DMS153 (cell line): ENCODE measurements at regions not wholly inside any gene's neighbourhood (a gene's known extent, or its start where the extent isn't known, plus 50 kb on each side); places are given as distances from the start of the nearest gene placed in this dataset.

Source experiments
- DNase-seq: peaks from one replicate; lab custom pipeline; 2025; lab: John Stamatoyannopoulos, UW

- DNase-seq, result no peak
Measured at GRCh38 chr12:17540921-17541320, 549.1 kb downstream of the RERGL start.

GRCh38 chr12:17528394-17528793 lies 561.6 kb downstream of the RERGL start:
- DNase-seq, result no peak

GRCh38 chr12:17527021-17527420 lies 563.0 kb downstream of the RERGL start:
- DNase-seq, result no peak

GRCh38 chr12:17511369-17511768 lies 578.6 kb downstream of the RERGL start:
- DNase-seq, result no peak

GRCh38 chr12:17507336-17507735 lies 582.7 kb downstream of the RERGL start:
- no peak for DNase-seq

- no peak for DNase-seq
Measured at GRCh38 chr12:17503742-17504141, 586.3 kb downstream of the RERGL start.

GRCh38 chr12:17489452-17489851 lies 600.5 kb downstream of the RERGL start:
- DNase-seq, result no peak

- DNase-seq, result no peak
Measured at GRCh38 chr12:17478908-17479673, 610.9 kb downstream of the RERGL start.

GRCh38 chr12:17470460-17470859 lies 619.5 kb downstream of the RERGL start:
- DNase-seq, result no peak

- no peak for DNase-seq
Measured at GRCh38 chr12:17459214-17459613, 630.8 kb downstream of the RERGL start.

- no peak for DNase-seq
Measured at GRCh38 chr12:17456486-17456885, 633.5 kb downstream of the RERGL start.

GRCh38 chr12:17438141-17438540 lies 651.9 kb downstream of the RERGL start:
- no peak for DNase-seq

- DNase-seq, result no peak
Measured at GRCh38 chr12:17416748-17417147, 673.2 kb downstream of the RERGL start.

GRCh38 chr12:17414596-17414995 lies 675.4 kb downstream of the RERGL start:
- DNase-seq, result no peak

GRCh38 chr12:17411662-17412061 lies 678.3 kb downstream of the RERGL start:
- DNase-seq, result no peak

- DNase-seq, result no peak
Measured at GRCh38 chr12:17388679-17389078, 701.3 kb downstream of the RERGL start.

- DNase-seq, result no peak
Measured at GRCh38 chr12:17383321-17383720, 706.7 kb downstream of the RERGL start.

- no peak for DNase-seq
Measured at GRCh38 chr12:17381211-17381610, 708.8 kb downstream of the RERGL start.

- DNase-seq, result no peak
Measured at GRCh38 chr12:17372508-17372907, 717.5 kb downstream of the RERGL start.

- no peak for DNase-seq
Measured at GRCh38 chr12:17371491-17372215, 718.3 kb downstream of the RERGL start.

GRCh38 chr12:17370621-17371020 lies 719.4 kb downstream of the RERGL start:
- DNase-seq, result no peak

- no peak for DNase-seq
Measured at GRCh38 chr12:17369556-17369955, 720.4 kb downstream of the RERGL start.

- DNase-seq, result no peak
Measured at GRCh38 chr12:17361224-17361623, 728.8 kb downstream of the RERGL start.

GRCh38 chr12:17358835-17359234 lies 731.2 kb downstream of the RERGL start:
- no peak for DNase-seq
